Coronary artery (tissue), 2 donors: ENCODE measurements at regions not wholly inside any gene's neighbourhood (a gene's known extent, or its start where the extent isn't known, plus 50 kb on each side); places are given as distances from the start of the nearest gene placed in this dataset.
"Not testable (repeated sequence)": the region's sequence is repeated elsewhere in the genome, so short reads cannot be mapped to it uniquely, and the experiment has no call there.

Experiments
- DNase-seq: peaks from one replicate; pipeline ENCODE4 v3.0.0-alpha.2; 2017; ENCODE audit warnings: low spot score
- H3K27ac ChIP-seq, 2 donors: fragments of 200-600 bp; sonication (generic); one replicate each; pipeline ENCODE4 v1.5.1; 2016 to 2019
- H3K4me3 ChIP-seq: fragments of 200-600 bp; sonication (generic); 2 replicates; pipeline ENCODE4 v1.5.1; 2016; ENCODE audit warnings: mild to moderate bottlenecking, moderate library complexity
- CTCF ChIP-seq: fragments of 200-600 bp; sonication (generic); IDR thresholded peaks from one replicate; pipeline ENCODE4 v1.5.1; 2019; ENCODE audit warnings: antibody characterized with exemption

GRCh38 chr18:9022397-9023155 is 79.9 kb upstream of the NDUFV2 start:
- TF ChIP-seq CTCF, result no peak
- DNase-seq, result no peak
- peak overlapping the region in 1 of 2 donors; percentile 35 for H3K27ac ChIP-seq
- no peak overlapping the region for H3K4me3 ChIP-seq

- not testable (repeated sequence) for H3K4me3 ChIP-seq, H3K27ac ChIP-seq, DNase-seq
Measured at GRCh38 chr18:9024031-9024646, 78.4 kb upstream of the NDUFV2 start.

GRCh38 chr18:9025091-9025838 is 77.2 kb upstream of the NDUFV2 start:
- Histone ChIP-seq H3K27ac (no peak overlapping the region), H3K4me3 (no peak overlapping the region)
- DNase-seq, result no peak
- no peak for TF ChIP-seq CTCF

- H3K27ac ChIP-seq, result no peak overlapping the region
- DNase-seq, result no peak
- H3K4me3 ChIP-seq, result no peak overlapping the region
- no peak for TF ChIP-seq CTCF
Measured at GRCh38 chr18:9029131-9029530, 73.4 kb upstream of the NDUFV2 start.

- no peak for TF ChIP-seq CTCF
- no peak overlapping the region for H3K4me3 ChIP-seq
- no peak for DNase-seq
- no peak overlapping the region for H3K27ac ChIP-seq
Measured at GRCh38 chr18:9032519-9032918, 70.0 kb upstream of the NDUFV2 start.

GRCh38 chr18:9038277-9038871 is 64.1 kb upstream of the NDUFV2 start:
- Histone ChIP-seq H3K27ac (no peak overlapping the region), H3K4me3 (no peak overlapping the region)
- no peak for TF ChIP-seq CTCF
- DNase-seq, result no peak

- no peak for TF ChIP-seq CTCF
- no peak overlapping the region for H3K27ac ChIP-seq
- no peak for DNase-seq
- no peak overlapping the region for H3K4me3 ChIP-seq
Measured at GRCh38 chr18:9039441-9040071, 62.9 kb upstream of the NDUFV2 start.
